GM12874 (cell line): ENCODE measurements at regions not wholly inside any gene's neighbourhood (a gene's known extent, or its start where the extent isn't known, plus 50 kb on each side); places are given as distances from the start of the nearest gene placed in this dataset.

Experiments used
- TF ChIP-seq, protein P1 (sequence below): IDR thresholded peaks from 2 replicates; pipeline ENCODE4 v1.5.1; 2011; ENCODE audit warnings: low read depth, mild to moderate bottlenecking, control low read depth, low read length, moderate library complexity; ENCODE audit not compliant: insufficient read depth

DNA sequence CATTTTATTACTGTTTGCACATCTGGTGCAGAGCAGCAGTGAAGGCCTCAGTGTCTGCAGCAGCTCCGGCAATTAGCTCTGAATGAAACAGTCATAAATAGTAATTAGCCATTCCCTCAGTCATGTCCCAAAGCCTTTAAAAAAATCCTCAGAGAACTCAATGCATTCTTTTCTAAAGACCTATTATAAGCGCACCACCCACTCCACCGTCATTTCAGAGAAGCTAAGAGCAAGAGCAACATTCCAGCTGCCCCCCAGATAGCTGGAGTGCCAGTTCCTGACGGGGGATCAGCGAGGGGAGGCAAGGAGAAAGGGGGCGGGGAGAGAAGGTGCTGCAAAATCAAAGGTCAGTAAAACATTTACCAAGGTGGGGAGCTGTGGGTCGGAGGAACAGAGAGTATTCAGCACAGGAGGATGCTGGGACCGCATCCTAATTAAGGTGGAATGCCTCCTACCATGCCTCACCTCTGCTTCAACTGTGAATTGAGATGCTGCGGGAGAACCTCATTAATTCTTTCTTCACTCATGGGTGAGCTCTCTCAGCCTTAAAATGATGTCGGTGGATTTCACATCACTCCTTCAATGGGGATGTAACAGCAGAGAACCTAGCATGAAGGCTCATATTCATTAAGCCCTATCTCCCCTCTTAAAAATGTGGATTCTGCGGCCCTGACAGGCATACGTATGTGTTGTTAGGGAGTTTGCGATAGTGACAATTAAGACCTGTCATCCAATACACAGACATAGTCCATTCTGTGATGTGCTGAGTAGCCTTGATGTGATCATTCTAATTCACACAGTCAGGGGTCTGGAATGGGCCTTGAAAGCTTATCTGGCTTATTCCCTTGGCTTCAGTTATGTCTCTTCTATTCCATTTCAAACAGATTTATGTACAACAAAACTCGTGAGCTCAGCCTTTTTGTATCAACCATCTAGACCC, 469.5 kb upstream of the NRSN1 start:
- TF ChIP-seq, protein P1, sequence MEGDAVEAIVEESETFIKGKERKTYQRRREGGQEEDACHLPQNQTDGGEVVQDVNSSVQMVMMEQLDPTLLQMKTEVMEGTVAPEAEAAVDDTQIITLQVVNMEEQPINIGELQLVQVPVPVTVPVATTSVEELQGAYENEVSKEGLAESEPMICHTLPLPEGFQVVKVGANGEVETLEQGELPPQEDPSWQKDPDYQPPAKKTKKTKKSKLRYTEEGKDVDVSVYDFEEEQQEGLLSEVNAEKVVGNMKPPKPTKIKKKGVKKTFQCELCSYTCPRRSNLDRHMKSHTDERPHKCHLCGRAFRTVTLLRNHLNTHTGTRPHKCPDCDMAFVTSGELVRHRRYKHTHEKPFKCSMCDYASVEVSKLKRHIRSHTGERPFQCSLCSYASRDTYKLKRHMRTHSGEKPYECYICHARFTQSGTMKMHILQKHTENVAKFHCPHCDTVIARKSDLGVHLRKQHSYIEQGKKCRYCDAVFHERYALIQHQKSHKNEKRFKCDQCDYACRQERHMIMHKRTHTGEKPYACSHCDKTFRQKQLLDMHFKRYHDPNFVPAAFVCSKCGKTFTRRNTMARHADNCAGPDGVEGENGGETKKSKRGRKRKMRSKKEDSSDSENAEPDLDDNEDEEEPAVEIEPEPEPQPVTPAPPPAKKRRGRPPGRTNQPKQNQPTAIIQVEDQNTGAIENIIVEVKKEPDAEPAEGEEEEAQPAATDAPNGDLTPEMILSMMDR = no peak

GRCh38 chr6:23659125-23659524, 466.9 kb upstream of the NRSN1 start:
- TF ChIP-seq, protein P1 = no peak

DNA sequence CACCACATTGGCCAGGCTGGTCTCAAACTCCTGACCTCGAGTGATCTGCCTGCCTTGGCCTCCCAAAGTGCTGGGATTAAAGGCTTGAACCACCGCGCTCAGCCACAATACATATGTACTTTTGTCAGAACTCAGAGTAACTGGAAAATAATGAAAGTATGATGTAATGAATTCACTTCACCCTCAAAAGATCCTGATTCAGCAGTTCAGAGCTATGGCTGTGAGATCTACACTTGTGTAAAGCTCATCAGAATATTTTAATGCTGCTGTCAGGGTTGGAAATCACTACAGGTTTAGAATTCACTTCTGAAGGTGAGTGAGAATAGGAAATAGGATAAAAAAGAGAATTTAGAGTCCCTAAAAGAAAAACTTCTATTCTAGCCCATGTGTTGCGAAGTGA, 464.5 kb upstream of the NRSN1 start:
- TF ChIP-seq, protein P1 = no peak

- TF ChIP-seq, protein P1 = no peak
These were observed 462.9 kb upstream of the NRSN1 start for GRCh38 chr6:23663096-23663495.

DNA sequence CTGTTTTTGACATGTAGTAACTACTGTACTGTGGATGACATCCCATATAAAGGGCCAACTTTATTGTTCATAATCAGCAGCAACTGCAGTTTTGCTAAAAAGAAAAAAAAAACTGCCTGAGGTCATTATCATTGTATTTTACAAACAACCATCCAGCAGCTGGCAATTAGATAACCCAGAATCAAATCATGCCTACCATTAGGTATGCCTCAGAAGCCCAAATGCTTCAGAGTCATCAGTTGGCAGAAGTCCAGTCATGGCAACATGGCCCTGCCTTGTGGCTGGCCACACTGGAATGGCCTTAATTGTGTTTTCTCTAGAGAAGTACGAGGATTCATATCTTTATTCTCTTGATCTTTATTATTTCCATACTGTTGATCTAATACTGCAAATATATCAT, 462.4 kb upstream of the NRSN1 start:
- TF ChIP-seq, protein P1 = no peak

- TF ChIP-seq, protein P1 = no peak
These were observed 453.3 kb upstream of the NRSN1 start for GRCh38 chr6:23672737-23673136.

- TF ChIP-seq, protein P1 = no peak
These were observed 447.4 kb upstream of the NRSN1 start for GRCh38 chr6:23678626-23679025.
